GM19395 (cell line): ENCODE measurements at regions not wholly inside any gene's neighbourhood (a gene's known extent, or its start where the extent isn't known, plus 50 kb on each side); places are given as distances from the start of the nearest gene placed in this dataset.
"Not testable (repeated sequence)": the region's sequence is repeated elsewhere in the genome, so short reads cannot be mapped to it uniquely, and the experiment has no call there.

Source experiments
- ATAC-seq: cut with Tn5 transposase; IDR thresholded peaks from one replicate; pipeline ENCODE4 v1.9.1; 2021; ENCODE audit warnings: mild to moderate bottlenecking, moderate library complexity; ENCODE audit not compliant: unreplicated experiment

GRCh38 chr2:105540642-105541041, 141.8 kb upstream of the FHL2 start:
- ATAC-seq = no peak

GRCh38 chr2:105539331-105539730, 140.5 kb upstream of the FHL2 start:
- ATAC-seq = no peak

GRCh38 chr2:105538840-105539239, 140.0 kb upstream of the FHL2 start:
- no peak for ATAC-seq

- ATAC-seq = no peak
Measured at GRCh38 chr2:105537920-105538319, 139.1 kb upstream of the FHL2 start.

- ATAC-seq = no peak
Measured at GRCh38 chr2:105537466-105537865, 138.6 kb upstream of the FHL2 start.

- ATAC-seq = no peak
Measured at GRCh38 chr2:105536175-105536574, 137.3 kb upstream of the FHL2 start.

GRCh38 chr2:105529258-105529657, 130.4 kb upstream of the FHL2 start:
- ATAC-seq = not testable (repeated sequence)

GRCh38 chr2:105526000-105526925, 127.4 kb upstream of the FHL2 start:
- no peak for ATAC-seq

- no peak for ATAC-seq
Measured at GRCh38 chr2:105525201-105525600, 126.3 kb upstream of the FHL2 start.

- no peak for ATAC-seq
Measured at GRCh38 chr2:105522645-105523044, 123.8 kb upstream of the FHL2 start.

- no peak for ATAC-seq
Measured at GRCh38 chr2:105521616-105522015, 122.8 kb upstream of the FHL2 start.

GRCh38 chr2:105521176-105521575, 122.3 kb upstream of the FHL2 start:
- ATAC-seq = no peak

GRCh38 chr2:105519516-105519915, 120.7 kb upstream of the FHL2 start:
- ATAC-seq = no peak

GRCh38 chr2:105518897-105519296, 120.0 kb upstream of the FHL2 start:
- no peak for ATAC-seq

- no peak for ATAC-seq
Measured at GRCh38 chr2:105517814-105518705, 119.2 kb upstream of the FHL2 start.

- ATAC-seq = no peak
Measured at GRCh38 chr2:105515581-105516415, 116.9 kb upstream of the FHL2 start.

- ATAC-seq = no peak
Measured at GRCh38 chr2:105514576-105514975, 115.7 kb upstream of the FHL2 start.

- no peak for ATAC-seq
Measured at GRCh38 chr2:105510761-105511528, 112.1 kb upstream of the FHL2 start.

- ATAC-seq = no peak
Measured at GRCh38 chr2:105509269-105510086, 110.6 kb upstream of the FHL2 start.
